Transverse colon (tissue), 4 donors: ENCODE measurements at regions not wholly inside any gene's neighbourhood (a gene's known extent, or its start where the extent isn't known, plus 50 kb on each side); places are given as distances from the start of the nearest gene placed in this dataset.

Source experiments
- EP300 ChIP-seq: sonication (generic); formaldehyde crosslinking; IDR thresholded peaks from one replicate; pipeline ENCODE4 v1.6.1; 2017; ENCODE audit warnings: antibody characterized with exemption, low read depth
- POLR2A ChIP-seq: fragments of 450-650 bp; IDR thresholded peaks from one replicate; pipeline ENCODE4 v1.6.1; 2016; ENCODE audit warnings: antibody characterized with exemption, mild to moderate bottlenecking, moderate library complexity
- POLR2AphosphoS5 ChIP-seq, 3 donors: sonication (generic); formaldehyde crosslinking; IDR thresholded peaks; one replicate each; pipeline ENCODE4 v1.6.1; 2016; ENCODE audit warnings: antibody characterized with exemption in 3 of 3
- TF ChIP-seq, protein P1 (sequence below), 5 experiments: fragments of 200-600 bp in 3 of 5; fragments of 450-650 bp in 2 of 5; sonication (generic) in 3 of 5; IDR thresholded peaks; 1 replicate in 2 of 5; 2 replicates in 3 of 5; pipeline ENCODE4 v1.5.1; 2016 to 2017; ENCODE audit warnings: antibody characterized with exemption in 5 of 5, inconsistent platforms in 3 of 5, mild to moderate bottlenecking in 2 of 5, moderate library complexity in 1 of 5

DNA sequence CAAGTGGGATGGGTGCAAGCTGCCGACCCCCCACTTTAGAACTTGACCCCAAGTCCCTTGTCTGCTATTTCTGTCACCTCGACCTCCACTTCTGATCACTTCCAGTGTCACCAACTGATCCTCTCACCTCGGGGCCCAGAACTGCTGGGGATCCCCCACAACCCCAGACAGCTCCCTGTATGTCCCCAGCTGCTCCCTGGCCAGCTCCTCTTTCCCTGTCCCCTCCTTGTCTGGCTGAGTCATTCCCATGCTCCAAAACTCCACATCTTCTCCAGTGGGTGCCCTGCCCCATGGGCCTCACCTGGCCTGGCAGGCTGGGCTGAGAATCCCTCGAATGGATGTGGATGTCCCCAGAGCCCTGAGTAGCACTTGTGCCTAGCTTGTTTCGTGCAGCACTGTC is 154.3 kb upstream of the PCBD1 start:
- TF ChIP-seq, protein P1, sequence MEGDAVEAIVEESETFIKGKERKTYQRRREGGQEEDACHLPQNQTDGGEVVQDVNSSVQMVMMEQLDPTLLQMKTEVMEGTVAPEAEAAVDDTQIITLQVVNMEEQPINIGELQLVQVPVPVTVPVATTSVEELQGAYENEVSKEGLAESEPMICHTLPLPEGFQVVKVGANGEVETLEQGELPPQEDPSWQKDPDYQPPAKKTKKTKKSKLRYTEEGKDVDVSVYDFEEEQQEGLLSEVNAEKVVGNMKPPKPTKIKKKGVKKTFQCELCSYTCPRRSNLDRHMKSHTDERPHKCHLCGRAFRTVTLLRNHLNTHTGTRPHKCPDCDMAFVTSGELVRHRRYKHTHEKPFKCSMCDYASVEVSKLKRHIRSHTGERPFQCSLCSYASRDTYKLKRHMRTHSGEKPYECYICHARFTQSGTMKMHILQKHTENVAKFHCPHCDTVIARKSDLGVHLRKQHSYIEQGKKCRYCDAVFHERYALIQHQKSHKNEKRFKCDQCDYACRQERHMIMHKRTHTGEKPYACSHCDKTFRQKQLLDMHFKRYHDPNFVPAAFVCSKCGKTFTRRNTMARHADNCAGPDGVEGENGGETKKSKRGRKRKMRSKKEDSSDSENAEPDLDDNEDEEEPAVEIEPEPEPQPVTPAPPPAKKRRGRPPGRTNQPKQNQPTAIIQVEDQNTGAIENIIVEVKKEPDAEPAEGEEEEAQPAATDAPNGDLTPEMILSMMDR (IDR thresholded peaks at IDR 0.05): no peak
- TF ChIP-seq POLR2A: no peak
- TF ChIP-seq POLR2AphosphoS5 (IDR thresholded peaks at IDR 0.05): no peak
- TF ChIP-seq EP300: no peak
